SH-SY5Y (cell line): ENCODE measurements at regions not wholly inside any gene's neighbourhood (a gene's known extent, or its start where the extent isn't known, plus 50 kb on each side); places are given as distances from the start of the nearest gene placed in this dataset.

Source experiments
- GATA2 ChIP-seq: IDR thresholded peaks from 2 replicates; pipeline ENCODE4 v1.6.1; 2011; ENCODE audit warnings: mild to moderate bottlenecking, low read depth, low read length
- GATA3 ChIP-seq: IDR thresholded peaks from 2 replicates; pipeline ENCODE4 v1.6.1; 2011; ENCODE audit warnings: low read depth, mild to moderate bottlenecking, low read length, moderate library complexity

- TF ChIP-seq GATA2: no peak
- TF ChIP-seq GATA3: no peak
These were observed 160.0 kb upstream of the CRY1 start for GRCh38 chr12:107253361-107253760.
